ENCODE measurements at regions not wholly inside any gene's neighbourhood (a gene's known extent, or its start where the extent isn't known, plus 50 kb on each side); places are given as distances from the start of the nearest gene placed in this dataset.

GRCh38 chr13:22110368-22110767 lies 439.5 kb downstream of the FGF9 start:
- TF ChIP-seq CTCF (IDR thresholded peaks at IDR 0.05) (no peak), POLR2A (IDR thresholded peaks at IDR 0.05) (no peak)
